HG03442 (cell line): ENCODE measurements at regions not wholly inside any gene's neighbourhood (a gene's known extent, or its start where the extent isn't known, plus 50 kb on each side); places are given as distances from the start of the nearest gene placed in this dataset.

ENCODE experiments used
- ATAC-seq: cut with Tn5 transposase; IDR thresholded peaks from one replicate; pipeline ENCODE4 v1.9.1; 2021; ENCODE audit warnings: mild to moderate bottlenecking, moderate library complexity; ENCODE audit not compliant: unreplicated experiment

DNA sequence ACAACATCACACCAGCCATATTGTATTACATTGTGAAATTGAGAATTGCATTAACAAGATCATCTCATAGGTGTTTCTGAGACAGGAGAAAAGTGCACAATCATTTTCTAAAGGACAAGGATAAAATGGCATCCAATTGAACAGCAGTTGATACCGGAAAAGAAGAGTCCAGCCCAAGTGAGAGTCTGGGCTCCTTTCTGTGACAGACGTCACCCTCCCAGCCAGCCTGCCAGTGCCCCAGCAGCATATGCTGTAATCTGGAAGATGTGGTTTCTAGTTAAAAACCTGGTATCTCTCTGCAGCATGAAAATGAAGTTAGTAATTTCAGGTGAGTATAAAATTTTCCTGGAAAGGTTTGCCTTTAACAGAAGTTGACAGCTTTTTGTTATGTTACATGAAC lies 1531.7 kb upstream of the PIK3C3 start:
- ATAC-seq: no peak

DNA sequence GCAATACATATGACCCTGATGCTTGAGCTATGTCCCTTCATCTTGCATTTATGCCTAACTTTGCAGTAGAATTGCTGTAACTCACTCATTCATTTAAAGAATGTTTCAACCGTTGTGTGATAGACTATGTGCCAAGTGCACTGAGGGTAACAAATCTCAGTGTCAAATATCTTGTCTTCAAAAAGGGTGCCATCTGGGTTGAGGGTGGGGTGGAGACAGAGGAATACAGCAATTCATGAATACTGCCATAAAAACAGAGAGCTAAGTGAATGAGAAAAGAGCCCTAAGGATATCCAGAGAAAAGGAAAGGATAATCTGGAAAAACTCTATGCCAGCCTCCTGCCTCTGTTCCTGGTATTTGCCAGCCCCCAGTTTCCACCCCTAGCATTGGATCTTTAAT lies 1534.4 kb upstream of the PIK3C3 start:
- no peak for ATAC-seq

DNA sequence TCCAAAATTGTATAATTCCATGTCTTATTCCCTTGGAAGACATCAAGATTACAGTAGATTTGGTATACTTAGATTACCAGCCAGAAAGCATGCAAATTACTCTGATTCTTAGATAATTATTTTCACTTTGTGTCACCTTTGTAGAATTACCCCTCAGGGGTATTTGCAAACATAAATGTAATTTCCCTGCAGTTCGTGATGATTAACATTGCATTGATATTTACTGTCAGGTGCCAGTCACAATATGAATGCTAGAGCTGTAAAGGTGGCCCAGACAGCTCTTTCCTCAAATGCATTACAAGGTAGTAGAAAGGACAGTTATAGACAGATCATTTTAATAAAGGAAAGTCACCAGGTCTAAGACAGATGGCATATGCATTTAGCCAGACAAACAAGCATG lies 1537.5 kb upstream of the PIK3C3 start:
- ATAC-seq: no peak

DNA sequence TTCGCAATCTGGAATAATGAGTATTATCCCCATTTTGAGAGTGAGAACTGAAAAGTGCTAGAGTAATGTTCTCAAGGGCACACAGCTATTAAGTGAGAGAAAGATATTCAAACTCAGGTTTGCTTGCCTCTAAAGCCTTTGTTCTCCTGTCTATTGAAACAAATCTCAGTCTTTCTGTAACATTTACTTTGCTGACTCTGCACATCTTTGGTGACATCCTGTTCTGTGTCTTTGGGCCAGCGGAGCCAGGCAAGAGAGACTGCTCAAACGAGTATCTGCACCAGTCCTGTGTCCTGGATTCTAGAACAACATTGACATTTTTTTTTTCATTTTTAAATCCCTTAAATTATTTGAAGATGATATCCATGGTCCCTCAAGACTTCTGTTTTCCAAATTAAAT lies 1539.2 kb upstream of the PIK3C3 start:
- ATAC-seq: no peak

DNA sequence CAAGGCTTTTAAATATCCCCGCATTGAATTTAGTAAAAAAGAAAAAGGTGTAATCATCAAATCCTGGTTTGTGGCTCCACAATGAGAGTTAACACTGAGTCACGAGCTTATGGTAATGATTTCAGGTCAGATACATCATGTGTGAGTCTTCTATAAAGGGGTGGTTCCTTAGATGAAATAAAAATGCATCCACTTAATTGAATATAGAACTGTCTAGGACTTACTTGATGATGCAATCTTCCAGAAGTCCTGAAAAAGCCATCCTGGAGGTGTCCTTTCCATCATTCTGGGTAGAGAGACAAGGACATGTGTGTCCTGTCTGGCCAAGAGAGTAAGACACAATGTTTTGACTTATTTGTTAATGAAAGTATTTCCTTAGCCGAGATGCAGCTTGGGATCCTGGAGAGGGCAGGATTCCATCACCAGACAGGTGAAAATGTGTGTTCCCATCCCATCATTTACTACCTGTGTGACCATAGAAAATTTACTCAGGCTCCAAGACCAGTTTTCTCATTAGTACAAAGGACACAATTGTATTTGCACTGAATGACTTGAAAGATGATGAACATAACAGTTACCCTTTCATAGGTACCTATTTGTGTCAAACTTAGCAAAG lies 1539.8 kb upstream of the PIK3C3 start:
- no peak for ATAC-seq

DNA sequence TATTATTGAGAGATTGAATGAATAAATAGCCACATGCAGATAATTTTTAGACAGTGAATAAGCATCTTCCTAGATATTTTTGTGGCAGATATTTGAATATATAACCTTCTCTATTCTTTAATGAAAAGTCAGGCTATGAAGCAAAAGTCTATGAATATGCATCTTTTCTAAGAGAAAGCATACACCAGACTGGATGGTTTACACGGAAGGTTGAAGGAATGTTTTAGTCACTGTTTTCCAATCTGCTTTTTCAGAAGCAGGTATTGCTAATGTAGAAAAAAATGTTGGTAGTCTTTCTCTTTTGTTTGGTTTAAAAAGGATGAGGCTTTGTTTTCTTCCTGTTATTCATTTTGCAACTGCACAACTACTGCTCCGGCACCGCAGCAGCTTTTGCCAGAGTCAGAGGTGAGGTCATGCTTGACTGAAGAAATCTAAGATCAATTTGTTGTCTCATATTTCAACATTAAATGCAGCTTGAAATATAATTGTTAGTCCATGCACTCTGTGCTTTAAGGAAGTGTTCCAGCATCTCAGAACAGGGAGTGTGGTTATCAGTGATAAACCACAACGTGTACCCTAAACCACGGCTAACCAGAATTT lies 1540.8 kb upstream of the PIK3C3 start:
- ATAC-seq: no peak

DNA sequence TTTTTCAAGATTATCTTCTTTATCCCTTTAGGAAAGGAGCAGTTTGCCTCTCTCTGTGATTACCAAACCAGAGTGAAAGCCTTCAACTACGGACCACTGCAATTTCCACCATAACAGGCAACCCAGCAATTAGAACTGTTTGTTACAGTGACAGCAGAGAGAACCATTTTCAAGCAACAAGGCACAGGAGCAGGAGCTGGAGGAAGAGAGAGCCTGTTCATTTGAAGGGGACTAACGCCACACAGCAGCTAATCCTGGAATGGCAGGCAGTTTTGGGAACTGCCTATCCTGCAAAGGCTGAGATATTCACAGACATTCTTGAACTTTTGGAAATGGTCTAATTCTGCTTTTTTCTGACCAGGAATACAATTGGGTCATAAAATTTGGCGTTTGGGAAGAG lies 1541.9 kb upstream of the PIK3C3 start:
- ATAC-seq: no peak

DNA sequence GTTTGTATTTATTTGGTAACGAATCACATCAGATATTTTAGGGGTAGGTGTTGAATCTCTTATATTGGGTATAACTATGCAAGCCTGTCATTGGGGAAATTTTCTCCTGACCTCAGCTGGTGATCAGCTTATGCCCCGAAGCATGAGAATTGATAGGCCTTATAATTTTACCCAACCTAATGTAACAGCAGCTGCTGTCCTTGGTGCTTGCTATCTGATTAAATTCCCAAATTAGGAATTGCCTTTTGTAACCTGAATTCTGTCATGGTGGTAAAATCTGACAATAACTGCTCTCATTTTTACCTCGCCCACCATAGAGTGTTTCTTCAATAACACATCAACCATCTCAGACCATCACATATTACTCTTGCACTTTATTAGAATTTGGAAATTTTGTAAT lies 1542.6 kb upstream of the PIK3C3 start:
- no peak for ATAC-seq

DNA sequence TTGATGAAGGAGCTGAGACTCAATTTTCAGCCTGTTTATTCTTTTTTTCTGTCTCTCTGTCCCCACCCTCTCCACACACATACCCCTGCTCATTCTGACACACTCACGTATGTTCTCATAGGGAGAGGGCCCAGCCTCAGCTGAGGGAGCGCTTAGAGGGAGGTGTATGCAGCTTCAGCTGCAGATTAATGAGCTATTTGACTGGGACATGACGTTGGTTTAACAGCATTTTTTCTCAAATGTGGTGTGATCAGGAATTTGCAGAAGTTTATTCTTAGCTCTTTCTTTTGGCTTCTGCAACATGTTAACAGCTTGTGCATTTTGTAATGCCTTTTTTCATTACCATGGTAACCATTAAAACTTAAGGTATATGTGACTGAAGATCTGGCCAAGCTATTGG lies 1547.1 kb upstream of the PIK3C3 start:
- no peak for ATAC-seq

DNA sequence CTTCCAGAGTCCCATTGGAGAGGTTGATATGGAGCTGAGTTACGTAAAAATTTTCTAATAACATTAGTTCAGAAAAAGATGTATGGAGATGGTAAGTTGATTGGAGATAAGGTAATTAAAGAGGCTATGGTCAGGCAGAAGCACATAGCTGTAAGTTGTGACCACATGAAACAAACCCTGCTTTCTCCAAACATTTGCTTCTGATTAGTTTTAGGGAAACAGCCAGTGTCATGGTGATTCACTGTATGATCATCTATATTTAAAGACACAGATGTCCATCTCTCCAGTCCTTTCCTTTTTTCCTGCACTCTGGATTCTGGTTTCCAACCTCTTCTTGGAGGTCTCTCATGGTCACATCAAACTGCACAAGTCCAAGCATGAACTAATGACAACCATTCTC lies 1550.8 kb upstream of the PIK3C3 start:
- no peak for ATAC-seq

DNA sequence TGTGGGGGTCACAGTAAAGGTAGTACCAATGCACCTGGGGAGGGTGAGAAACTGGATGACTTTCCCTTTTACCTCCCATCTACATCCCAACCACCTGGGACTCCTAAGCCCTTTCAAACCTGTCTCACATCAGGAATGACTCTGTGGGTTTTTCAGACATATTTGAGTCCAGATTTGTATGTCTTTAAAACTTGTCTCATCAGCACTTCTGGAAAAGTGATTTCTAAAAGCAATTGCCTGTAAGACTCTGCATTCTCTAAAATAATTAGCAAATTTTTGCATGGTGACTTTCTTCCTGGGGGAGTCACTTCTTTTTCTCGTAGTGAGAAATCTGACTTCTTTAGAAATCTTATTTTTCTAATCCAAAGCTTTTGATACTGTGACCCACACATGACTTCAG lies 1553.0 kb upstream of the PIK3C3 start:
- no peak for ATAC-seq

DNA sequence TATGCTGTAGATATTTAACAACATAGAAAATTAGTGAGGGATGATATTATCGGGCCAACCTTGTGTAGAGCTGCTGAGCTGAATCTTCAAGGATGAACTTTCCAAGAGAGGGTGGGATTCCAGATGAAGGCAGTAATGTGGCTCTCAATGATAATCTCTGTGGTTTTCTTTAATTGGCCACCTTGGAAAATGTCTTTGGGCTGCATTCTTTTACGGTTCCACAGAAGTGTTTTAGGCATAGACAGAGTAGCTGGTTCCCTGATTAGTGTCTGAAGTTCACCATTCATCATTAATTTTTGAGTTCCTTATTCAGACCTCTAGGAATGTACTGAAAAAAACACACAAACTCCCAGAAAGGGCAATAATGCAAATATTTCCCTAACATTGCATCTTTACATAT lies 1566.9 kb upstream of the PIK3C3 start:
- ATAC-seq: no peak

DNA sequence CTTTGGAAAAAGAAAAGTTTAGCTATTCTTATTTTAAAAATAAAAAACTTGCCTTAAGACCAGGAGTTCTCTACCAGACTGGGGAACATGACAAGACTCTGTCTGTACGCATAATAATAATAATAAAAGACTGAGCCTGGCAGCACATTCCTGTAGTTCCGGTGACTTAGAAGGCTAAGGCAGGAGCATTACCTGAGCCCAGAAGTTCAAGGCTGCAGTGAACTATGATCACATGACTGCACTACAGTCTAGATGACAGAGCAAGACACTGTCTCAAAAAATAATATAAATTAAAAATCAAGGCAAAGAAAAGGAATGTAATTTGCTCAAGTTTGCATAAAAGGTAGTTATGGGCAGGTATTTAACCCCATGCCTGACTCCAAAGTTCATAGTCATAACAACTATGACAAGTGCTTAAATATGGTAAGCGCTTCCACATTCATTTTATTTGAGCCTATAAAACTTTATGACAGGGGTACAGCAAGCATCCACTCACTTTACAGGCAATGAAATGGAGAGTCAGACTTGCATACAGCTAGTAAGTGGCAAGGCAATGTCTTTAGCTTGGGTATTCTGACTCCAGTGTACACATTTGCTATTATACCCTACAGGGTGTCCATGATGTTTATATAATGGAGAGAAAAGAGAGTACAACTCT lies 1567.8 kb upstream of the PIK3C3 start:
- ATAC-seq: no peak

DNA sequence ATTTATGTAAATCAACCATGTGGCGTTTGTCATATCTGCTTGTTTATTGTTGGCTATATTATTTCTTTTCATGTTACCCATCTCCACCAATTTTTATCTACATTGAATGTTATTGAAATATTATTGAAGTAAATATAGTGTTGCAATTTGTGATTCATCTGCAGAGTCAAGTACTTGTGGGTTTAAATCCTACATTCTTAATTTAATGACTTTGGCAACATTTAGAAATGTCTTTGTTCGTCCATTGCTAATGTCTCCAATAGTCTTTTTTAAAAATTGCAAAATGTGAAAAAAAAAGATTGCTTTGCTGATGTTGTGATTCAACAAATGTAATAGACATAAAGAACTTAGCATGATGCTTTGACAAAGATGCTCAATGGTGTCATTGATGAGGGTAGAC lies 1572.8 kb upstream of the PIK3C3 start:
- ATAC-seq: no peak

DNA sequence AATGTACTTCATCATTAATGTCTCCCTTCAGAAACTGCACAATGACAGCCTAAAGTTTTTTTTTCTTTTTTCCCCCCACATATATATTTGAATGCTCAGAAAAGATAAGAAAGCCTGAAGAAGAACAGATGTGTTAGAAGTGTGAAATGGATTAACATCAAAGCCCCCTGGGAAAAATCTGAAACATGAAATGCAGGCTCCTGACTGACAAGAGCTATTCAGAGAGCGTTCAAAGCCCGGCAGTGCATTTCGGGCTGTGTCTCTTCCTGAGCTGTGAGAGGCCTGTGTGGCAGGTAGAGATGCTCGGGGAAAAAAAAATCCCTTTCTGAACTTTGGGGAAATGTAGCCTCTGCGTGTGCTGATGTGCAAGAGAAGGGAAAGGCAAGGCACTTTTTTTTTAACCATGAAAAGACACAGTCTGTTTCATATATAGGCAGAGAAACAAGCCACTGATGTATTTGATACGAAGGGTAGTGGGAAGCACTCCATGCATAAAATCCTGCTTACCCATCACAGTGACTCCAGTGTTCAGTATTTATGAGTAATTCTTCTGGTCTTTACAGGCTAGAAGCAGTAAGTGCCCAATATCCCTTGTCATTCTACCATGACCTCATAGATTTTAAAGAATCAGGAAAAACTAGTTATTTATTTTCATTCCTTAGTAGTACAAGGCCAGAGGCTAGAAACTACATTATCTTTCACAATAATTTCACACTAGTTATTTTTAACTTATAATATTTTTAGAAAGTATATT lies 1574.2 kb upstream of the PIK3C3 start:
- ATAC-seq: no peak

DNA sequence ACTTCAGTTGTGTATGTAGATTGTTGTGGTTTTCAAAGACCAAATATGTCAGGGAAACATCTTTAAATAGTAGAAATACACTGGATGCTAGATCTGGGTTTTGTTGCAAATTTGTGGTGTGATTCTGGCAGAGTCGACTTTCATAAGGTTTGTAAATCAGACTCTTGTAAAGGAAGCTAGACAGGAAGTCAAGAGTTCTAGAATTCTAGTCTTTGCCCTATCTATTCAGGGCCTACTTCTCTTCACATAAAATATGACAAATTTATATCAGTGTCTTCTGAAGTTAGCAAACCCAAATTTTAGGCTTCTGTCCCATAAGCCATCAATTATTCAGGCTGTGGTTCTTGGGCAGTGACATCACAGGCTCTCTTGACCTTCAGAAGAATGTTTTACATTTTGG lies 1579.2 kb upstream of the PIK3C3 start:
- no peak for ATAC-seq

DNA sequence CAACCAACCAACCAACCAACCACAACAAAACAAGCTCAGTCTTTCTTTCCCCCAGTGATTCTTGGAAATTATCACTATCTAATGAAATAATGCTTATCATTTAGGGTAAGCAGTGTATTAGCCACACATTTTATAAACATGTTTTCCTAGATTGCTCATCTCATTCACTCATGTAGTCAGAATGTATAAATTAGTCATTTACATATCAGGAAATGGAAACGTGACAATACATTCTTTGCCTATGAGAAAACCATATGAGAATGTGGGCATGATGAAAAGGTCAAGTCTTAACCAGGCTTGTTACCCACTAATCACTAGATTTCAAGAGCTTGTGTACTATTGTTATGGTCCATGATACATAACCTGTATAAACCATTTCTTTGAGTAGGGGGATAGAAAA lies 1583.4 kb upstream of the PIK3C3 start:
- no peak for ATAC-seq

DNA sequence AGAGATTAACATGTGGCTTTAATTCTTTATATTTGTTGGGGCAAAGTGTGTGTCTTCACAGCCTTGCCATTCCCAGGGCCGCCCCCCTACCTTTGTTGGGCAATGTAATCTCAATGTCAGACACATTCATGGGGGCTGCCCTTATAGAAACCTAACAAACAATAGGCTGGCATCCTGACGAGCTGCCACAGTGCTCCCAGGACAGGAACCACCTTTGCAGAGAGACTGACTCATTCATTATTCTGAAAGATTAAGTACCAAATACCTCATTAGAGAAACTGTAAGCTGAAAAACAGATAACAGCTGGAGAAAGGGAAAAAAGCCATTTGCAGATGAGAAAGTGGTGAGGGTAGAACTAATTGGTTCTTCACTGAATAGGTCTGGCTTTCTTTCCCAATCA lies 1587.5 kb upstream of the PIK3C3 start:
- no peak for ATAC-seq

DNA sequence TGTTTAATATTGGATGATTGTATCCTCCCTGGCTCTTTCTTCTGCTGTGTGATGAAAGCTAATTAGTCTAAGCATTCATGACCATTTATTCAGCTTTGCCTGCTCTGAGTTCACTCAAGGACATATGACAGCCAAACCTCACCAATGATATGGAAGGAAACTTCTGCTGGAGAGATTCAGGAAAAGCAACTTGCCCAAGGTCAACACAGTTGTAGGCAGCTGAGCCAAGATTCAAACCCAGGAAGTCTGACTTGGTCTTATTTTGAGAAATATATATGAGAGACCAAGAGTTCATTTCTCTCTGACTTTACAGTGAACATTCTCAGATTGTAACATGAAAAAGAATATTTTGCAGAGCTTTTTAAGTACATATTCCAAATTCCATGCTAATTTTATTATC lies 1588.5 kb upstream of the PIK3C3 start:
- ATAC-seq: no peak

DNA sequence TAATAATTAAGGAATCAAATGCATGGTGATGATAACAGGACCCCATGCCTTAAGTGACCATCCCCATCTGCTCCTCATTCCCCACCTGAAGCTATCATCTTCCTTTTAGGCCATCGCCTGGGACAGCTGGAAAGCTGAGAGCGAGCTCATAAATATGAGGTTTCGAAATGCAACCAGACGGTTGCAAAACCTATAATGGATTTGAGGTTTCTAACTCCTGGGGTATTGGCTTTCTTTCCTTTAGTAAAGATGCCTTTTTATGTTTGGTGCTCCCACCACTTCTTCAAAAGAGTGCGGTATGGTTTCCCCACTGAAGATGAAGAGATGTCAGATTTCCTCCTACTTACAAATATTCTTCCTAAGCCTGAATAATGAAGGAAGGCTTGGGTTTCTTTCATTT lies 1589.5 kb upstream of the PIK3C3 start:
- ATAC-seq: no peak

DNA sequence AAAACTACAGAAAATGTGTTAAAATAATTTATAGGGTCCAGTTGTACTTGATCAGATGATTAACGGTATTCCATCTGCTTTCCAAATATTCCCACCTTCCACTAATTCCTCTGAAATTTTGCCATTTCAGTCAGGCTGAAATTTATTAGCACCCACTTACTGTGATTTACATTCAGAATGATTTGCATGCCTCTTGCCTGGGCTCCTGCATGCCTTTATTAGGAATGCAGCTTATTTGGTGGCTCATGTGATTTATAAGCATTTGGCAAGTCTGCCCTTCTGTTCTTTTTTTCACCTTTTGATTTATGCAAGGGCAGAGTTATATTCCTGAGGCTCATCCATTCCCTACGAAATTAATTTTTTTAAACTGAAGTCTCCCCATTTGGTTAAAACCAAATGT lies 1594.5 kb upstream of the PIK3C3 start:
- no peak for ATAC-seq

DNA sequence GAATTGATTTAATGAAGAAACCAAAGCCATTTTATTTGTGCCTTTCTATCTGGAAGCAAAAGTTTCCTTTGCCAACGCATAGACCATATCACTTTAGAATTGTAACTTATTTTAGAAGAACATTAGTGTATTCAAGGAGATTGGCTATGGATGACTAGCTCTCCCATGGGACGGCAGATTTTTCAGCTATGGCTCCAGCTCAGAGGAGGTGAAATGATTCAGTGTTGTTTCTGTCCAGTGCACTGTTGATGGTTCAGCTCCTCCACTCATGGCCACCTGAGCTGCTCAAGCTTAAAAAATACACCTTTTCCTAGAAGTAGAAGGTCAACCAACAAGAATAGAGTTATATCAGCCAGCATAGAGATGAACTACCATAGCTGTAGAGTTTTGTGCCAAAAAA lies 1597.5 kb upstream of the PIK3C3 start:
- no peak for ATAC-seq
